ENCODE measurements at regions not wholly inside any gene's neighbourhood (a gene's known extent, or its start where the extent isn't known, plus 50 kb on each side); places are given as distances from the start of the nearest gene placed in this dataset.

- ChIA-PET POLR2A (no interaction called here), CTCF (no interaction called here)
- no peak for TF ChIP-seq CTCF (IDR thresholded peaks at IDR 0.05; ENCODE audit: control extremely low read depth, extremely low read depth, low read depth, missing control alignments)
- no peak for DNase-seq (ENCODE audit: extremely low spot score)
These were observed 66.0 kb upstream of the FHIP2A start for GRCh38 chr10:114755537-114755936.

- CTCF ChIA-PET = no interaction called here
These were observed 63.2 kb upstream of the FHIP2A start for GRCh38 chr10:114758331-114758730.

DNA sequence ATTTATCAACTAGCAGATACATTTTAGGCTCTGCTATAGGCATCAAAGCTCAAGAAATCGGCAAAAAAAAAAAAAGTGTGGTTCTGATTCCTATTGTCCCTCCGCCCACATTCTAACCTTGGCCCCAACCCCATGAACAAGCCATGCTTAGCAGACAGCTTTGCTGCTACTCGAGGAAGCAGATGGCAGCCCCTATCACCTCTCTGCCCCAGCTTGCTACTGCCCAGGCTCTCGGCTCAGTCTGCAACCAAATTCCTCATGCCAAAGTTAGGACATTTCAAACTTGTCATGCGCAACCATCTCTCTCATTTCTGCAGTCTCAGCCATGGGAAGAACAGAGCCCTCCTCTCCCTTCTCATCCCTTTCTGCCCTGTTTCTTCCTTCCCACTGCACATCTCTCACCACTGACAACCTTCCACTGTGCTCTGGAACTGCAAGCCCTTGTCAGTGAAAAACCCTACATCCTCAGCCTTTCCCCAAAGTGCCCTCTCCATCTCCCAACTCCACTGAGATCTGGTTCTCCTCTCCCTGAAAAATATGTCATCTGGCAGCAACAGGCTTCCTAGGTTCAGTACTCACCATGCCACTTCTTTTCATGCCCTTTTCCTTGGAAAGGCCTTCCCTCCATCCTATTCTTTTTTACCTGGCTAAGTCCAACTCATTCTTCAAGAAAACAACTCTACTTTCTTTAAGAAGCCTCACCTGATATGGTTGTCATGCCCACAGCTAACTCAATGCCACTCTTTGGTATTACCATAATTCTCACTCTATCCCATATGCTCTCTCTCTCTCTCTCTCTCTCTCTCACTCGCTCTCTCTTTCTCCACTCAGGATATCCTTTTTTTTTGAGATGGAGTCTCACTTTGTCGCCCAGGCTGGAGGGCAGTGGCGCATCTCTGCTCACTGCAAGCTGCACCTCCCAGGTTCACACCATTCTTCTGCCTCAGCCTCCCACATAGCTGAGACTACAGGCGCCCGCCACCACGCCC is 60.1 kb upstream of the FHIP2A start:
- ChIA-PET CTCF (interaction anchor here (0.9 to 1.1 kb wide), 2 partner anchors 25 to 457 kb away, joined by 3 read pairs; no protein-coding TSS in a partner anchor), POLR2A (no interaction called here)
- TF ChIP-seq CTCF (IDR thresholded peaks at IDR 0.05; ENCODE audit: control extremely low read depth, extremely low read depth, low read depth, missing control alignments) = no peak
- DNase-seq (ENCODE audit: extremely low spot score) = no peak

More at GRCh38 chr10:114758331-114758730, 63.2 kb upstream of the FHIP2A start:
- no peak for TF ChIP-seq CTCF (IDR thresholded peaks at IDR 0.05; ENCODE audit: control extremely low read depth, extremely low read depth, low read depth, missing control alignments)
- POLR2A ChIA-PET = no interaction called here
- DNase-seq (ENCODE audit: extremely low spot score) = no peak

GRCh38 chr10:114762811-114763210 is 58.8 kb upstream of the FHIP2A start:
- CTCF ChIA-PET = interaction anchor here (1.1 kb wide), 1 partner anchor 459 kb away, joined by 3 read pairs; no protein-coding TSS in a partner anchor
- no peak for TF ChIP-seq CTCF (IDR thresholded peaks at IDR 0.05; ENCODE audit: control extremely low read depth, extremely low read depth, low read depth, missing control alignments)

GRCh38 chr10:114764656-114765055 is 56.9 kb upstream of the FHIP2A start:
- ChIA-PET CTCF (interaction anchor here (1.4 kb wide), 1 partner anchor 227 kb away, joined by 3 read pairs; no protein-coding TSS in a partner anchor), POLR2A (no interaction called here)
- no peak for DNase-seq (ENCODE audit: extremely low spot score)
- TF ChIP-seq CTCF (IDR thresholded peaks at IDR 0.05; ENCODE audit: control extremely low read depth, extremely low read depth, low read depth, missing control alignments) = no peak

More at GRCh38 chr10:114762811-114763210, 58.8 kb upstream of the FHIP2A start:
- DNase-seq (ENCODE audit: extremely low spot score) = no peak
- POLR2A ChIA-PET = no interaction called here

DNA sequence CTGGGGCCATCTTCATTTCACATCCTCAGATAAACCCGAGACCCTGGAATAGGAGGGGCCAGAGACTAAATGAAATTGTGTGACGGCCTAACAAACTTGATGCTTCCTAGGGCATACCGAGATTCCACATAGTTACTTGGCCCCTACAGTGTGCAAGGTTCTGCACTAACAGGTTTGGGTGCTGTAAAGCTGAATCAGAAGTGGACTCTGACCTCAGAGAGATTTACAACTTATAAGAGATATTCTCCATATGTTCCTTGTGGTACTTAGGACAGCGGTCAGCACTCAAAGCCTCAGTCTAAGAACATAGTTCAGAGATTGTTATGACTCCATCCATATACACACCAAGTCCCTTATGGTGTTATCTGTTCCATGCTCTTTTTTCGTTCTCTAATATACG is 55.1 kb upstream of the FHIP2A start:
- POLR2A ChIA-PET = no interaction called here
- CTCF ChIA-PET = interaction anchor here (1.1 kb wide), 1 partner anchor 11 kb away, joined by 3 read pairs; no protein-coding TSS in a partner anchor
- no peak for TF ChIP-seq CTCF (IDR thresholded peaks at IDR 0.05; ENCODE audit: control extremely low read depth, extremely low read depth, low read depth, missing control alignments)
- DNase-seq (ENCODE audit: extremely low spot score) = no peak
